GM18907 (cell line): ENCODE measurements at regions not wholly inside any gene's neighbourhood (a gene's known extent, or its start where the extent isn't known, plus 50 kb on each side); places are given as distances from the start of the nearest gene placed in this dataset.
"Not testable (repeated sequence)": the region's sequence is repeated elsewhere in the genome, so short reads cannot be mapped to it uniquely, and the experiment has no call there.

Experiments
- ATAC-seq: cut with Tn5 transposase; IDR thresholded peaks from one replicate; pipeline ENCODE4 v1.9.1; 2021; ENCODE audit warnings: mild to moderate bottlenecking, moderate library complexity; ENCODE audit not compliant: unreplicated experiment

DNA sequence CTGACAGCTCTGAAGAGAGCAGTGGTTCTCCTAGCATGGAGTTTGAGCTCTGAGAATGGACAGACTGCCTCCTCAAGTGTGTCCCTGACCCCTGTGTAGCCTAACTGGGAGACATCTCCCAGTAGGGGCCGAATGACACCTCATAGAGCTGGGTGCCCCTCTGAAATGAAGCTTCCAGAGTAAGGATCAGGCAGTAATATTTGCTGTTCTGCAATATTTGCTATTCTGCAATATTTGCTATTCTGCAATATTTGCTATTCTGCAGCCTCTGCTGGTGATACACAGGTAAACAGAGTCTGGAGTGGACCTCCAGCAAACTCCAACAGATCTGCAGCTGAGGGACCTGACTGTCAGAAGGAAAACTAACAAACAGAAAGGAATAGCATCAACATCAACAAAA, 105.5 kb downstream of the BUD13 start:
- not testable (repeated sequence) for ATAC-seq

DNA sequence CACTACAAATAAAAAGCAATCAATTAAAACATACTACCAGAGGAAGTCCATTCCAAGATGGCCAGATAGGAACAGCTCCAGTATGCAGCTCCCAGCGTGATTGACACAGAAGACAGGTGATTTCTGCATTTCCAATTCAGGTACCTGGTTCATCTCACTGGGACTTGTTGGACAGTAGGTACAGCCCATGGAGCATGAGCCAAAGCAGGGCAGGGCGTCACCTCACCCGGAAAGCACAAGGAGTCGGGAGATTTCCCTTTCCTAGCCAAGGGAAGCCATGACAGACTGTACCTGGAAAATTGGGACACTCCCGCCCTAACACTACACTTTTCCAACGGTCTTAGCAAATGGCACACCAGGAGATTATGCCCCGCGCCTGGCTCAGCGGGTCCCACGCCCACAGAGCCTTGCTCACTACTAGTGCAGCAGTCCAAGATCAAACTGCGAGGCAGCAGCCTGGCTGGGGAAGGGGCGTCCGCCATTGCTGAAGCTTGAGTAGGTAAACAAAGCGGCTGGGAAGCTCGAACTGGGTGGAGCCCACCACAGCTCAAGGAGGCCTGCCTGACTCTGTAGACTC, 106.0 kb downstream of the BUD13 start:
- ATAC-seq: not testable (repeated sequence)

GRCh38 chr11:116665523-116665922, 107.3 kb downstream of the BUD13 start:
- ATAC-seq: no peak

GRCh38 chr11:116661056-116661455, 111.7 kb downstream of the BUD13 start:
- ATAC-seq: no peak

DNA sequence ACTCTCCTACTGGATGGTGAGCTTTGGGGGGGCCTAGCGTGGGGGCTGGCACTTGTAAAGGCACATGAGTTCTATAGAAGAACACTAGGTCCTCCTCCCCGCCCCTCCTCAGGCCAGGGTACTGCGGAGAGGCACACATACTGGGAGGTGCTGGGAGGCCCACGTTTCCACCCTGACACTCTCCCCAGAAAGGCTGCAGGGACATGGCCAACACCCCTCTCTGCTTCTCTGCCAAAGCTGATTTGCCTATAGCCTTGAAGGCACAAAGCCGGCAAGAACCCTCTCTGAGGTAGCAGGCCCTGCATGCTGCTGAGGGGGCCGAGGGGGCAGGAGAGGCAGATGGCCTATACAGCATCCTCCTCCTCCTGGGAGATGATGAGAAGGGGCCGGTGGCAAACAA, 112.8 kb downstream of the BUD13 start:
- ATAC-seq: no peak

DNA sequence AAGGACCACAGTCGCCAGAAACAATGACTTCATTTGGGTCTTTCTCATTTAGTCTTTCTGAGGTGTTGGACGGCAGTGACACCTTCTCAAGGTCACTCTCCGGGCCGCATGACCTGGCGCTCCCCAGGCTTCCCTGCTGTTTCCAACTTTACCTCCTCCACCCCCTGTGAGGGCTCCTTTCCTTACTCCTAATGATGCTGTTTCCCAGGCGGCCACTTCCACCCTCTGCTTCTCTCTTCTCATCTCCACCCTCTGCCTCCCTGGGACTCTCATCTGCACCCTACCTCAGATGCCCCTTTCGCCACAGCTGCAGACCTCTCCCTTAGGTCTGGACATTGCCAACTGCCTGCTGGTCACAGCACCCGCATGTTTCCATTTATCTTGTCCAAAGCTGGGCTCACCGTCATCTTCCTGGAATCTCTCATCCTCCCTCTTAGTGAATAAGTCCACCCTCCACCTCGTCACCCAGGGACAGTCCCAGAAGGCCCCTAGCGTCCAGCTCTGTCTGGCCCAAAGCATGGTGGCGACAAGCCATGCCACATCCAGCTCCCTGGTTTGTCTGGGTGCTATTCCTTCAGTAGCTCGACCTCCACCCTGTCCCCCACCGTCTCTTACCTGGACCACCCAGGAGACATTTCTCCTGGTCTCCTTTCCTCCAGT, 113.8 kb downstream of the BUD13 start:
- no peak for ATAC-seq

DNA sequence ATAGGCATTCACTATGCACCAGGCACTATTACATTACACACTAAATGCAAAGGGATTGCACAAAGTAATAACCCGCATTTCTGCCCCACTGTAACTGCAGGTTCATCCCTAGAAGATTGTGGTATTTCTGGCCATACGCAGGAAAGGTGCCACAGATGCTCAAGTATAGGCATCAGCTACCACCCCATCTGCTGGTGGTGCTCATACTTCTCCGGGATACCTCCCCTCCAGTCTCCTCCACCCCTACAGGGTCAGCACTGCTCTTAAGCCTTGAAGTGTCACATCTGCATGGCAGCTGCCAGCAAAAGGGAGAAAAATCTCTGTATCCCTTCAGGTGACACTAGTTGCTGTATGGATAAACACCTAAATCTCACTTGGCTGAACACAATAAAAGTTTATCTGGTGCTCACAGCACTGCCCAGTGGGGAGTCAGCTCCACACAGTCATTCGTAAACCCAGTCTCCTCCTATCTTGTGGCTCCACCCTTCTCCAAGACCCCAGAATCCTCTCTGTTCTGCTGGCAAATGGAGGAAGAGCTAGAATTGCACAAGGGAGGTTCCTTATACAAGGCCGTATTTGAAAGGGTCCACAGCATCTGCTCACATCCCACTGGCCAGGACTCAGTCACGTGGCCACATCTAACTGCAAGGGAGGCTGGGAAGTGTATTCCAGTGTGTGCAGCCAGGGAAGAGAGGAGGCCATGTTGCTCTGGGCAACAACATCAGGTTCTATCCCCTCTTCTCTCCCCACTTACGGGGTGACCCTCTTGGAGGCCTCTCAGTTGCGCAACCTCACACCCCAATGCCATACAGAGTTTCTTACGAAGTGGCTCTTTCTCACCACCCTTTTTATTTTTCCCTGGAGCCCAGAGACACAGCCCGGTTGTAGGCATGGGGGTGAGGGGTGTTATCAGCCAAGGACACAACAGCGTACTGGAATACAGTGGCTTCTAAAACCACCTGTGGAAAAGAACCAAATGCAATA, 114.7 kb downstream of the BUD13 start:
- no peak for ATAC-seq

DNA sequence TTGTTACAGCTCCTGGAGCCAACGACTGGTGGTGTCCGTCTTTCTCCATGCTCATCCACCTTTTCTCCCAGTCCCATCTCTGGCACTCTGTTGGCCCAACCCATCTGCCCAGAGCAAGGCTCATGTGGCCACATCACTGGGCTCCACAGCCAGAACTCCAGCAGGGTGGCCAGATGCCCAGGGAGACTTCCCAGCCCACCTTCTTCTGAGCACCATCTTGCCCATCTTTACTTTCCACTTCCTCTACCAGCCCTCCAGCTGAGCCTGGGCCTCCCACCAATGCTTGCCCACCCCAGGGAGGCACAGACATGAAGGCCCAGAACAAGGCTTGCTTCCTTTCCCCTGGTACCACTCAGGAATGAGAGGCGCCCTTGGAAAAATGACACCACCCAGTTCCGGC, 116.8 kb downstream of the BUD13 start:
- no peak for ATAC-seq

- no peak for ATAC-seq
Measured at GRCh38 chr11:116654526-116654925, 118.3 kb downstream of the BUD13 start.

GRCh38 chr11:116653206-116653605, 119.6 kb downstream of the BUD13 start:
- no peak for ATAC-seq

DNA sequence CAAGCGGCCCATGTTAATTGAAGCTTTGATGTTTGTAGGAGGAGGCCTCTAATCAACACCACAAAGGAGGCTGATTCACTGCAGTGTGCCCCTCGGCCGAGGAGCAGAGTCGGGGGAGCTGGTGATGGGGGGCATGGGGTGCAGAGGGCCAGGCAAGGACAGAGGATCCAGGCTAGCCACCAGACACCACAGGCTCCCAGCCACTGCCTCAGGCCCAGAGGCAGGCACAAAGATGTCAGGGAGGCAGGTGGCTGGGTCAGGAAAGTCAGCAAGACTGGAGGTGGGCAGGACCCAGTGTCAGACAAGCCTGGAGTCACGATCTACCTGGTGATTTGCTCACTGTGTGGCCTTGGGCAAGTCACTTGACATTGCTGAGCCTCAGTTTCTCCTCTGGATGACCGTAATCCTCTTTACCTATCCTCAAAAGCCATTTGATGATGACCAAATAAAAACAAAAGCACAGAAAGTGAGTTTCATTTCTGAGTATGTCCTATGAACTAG, 121.0 kb downstream of the BUD13 start:
- no peak for ATAC-seq

DNA sequence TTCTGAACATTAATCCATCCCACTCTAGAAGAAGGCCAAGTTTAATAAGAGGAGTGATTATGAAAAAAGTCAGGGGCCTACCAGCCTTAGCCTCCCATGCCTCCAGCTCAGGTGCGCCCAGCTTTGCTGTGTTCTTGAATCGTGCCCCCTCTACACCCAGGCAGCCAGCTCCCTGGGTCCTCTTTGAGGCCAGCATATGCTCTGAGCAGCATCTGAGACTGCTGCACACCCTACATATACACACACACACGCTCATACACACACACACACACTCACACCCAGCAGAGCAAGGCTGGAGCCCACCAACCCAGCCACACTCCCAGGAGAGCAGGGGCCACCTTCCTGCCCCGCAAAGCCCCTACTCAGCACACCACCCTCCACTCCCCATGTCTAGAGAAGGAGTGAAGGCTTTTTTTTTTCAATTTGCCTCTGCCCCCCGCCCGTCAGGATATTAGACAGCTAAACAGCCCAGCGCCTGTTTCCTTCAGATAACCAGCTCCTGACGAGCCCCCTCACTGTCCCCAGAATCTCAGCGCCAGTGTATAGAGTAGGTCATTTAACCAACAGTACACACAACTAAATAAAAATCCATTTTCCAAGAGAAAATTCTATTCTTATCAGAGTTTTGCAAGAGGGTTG, 121.6 kb downstream of the BUD13 start:
- ATAC-seq: no peak

DNA sequence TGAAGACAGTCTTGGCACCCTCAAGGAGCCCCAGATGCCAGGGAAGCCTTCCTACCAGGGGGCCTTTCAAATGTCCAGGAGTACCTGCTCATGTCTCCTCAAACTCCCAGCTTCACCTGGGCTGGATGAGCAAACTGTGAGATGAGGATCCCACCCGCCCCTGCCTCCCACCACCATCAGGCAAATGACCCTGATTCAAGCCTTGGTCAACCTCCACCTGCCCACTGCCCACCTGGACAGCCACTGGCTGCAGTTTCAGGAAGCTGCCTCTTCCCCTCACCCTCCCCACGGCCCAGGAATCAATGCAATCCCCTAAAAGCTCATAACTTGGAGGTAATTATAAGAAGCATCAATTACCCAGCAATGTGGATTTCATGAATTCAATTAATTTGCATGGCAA, 122.7 kb downstream of the BUD13 start:
- no peak for ATAC-seq

- ATAC-seq: no peak
Measured at GRCh38 chr11:116649268-116649667, 123.5 kb downstream of the BUD13 start.

DNA sequence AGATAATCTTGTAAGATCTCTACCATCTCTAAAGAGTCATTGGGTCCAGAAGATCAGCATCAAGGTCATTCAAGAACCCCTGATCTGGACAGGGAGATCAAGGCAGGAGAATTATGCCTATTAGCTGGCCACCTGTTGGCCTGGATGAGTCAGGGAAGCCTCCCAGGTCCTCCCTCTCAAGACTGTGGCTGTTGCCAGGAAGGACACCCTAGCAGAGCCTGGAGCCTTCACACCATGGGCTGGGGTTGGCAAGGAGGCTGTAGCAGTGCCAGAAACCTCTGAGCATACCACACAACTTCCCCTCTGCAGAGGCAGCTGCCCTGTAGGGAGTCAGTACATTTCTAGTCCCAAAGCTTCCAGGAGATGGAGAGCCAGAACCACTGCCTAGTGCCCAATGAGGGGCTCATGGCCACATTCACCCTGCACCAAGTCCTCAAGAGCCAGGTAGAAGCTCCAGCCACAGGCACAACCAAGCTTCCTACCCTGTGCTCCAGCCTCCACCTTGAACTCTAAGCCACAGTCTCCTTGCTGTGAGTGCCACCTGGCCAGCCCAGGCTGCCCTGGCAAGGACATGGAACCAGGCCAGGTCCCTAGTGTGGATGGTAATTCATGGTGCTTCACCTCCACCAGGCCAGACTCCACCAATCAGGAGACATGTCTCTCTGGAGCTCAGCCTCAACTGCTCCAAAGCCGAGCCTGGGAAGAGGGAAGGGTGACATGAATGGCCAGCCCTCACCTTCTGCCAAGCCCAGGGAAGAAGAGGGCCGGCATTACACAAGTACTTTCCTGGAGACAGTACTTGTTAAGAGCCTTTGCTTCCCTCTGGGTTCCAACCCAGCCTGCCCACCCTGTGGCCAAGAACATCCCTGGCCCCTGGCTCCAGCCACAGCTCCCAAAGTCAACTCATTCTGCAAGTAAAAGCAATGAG, 124.3 kb downstream of the BUD13 start:
- no peak for ATAC-seq

- ATAC-seq: no peak
Measured at GRCh38 chr11:116647305-116648080, 125.3 kb downstream of the BUD13 start.

DNA sequence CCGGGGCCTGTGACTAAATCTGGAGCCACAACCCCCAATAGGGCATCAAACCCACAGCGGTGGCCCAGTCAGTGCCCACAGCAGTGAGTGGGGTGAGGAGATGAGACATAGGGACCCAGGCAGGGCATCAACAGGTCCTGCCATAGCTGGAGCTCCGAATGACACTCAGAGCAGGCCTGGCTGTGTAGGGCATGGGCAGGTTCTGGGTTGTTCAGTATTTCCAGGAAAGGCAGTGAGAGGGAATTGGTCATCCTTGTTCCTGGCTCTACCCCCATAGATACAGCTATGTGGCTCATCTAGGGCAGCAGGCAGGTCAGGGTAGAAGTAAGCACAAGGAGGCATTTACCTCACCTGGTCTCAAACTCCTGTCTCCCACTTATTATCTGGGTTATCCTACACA, 126.6 kb downstream of the BUD13 start:
- ATAC-seq: no peak

GRCh38 chr11:116644941-116645305, 127.9 kb downstream of the BUD13 start:
- ATAC-seq: no peak

DNA sequence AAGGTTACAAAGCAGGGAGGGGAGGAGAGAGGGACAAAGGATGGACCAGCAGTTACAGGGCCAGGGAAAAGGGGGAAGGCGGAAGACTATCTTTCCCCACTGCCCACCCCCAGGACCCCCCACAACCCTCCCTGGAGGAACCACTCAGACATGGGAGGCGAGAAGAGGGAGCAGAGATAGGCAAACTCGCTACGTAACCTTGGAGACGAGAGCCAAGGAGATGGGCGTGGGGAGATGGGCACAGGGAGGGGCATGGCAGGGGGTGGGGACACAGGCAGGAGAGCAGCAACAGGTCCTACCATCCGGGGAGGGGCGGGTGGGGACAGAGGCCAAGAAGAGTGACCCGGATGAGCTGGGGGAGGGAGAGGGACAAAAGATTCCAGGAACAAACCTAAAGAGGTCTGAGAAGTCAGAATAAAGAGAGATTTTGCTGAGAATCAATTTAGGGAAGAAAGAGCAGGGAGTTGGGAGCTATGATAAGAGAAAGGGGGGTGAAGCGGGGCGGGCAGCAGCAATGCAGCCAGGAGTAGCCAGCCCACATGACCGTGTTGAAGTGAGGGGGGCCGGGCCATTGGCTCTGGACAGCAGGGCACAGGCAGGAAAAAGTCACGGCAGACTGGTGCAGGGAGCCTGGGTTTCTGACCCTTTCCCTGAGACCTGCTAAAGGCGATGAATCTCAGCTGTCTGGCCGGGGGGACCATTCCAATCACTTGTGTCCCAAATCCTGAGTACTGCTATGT, 128.4 kb downstream of the BUD13 start:
- ATAC-seq: no peak
